ENCODE measurements at regions not wholly inside any gene's neighbourhood (a gene's known extent, or its start where the extent isn't known, plus 50 kb on each side); places are given as distances from the start of the nearest gene placed in this dataset.

- TF ChIP-seq CTCF (IDR thresholded peaks at IDR 0.05; ENCODE audit: control extremely low read depth, extremely low read depth, low read depth, missing control alignments) = no peak
- ChIA-PET POLR2A (no interaction called here), CTCF (interaction anchor here (1.6 kb wide), 1 partner anchor 8 kb away, joined by 3 read pairs; no protein-coding TSS in a partner anchor)
- DNase-seq (ENCODE audit: extremely low spot score) = no peak
Measured at GRCh38 chr4:175935016-175935661, 123.1 kb upstream of the GPM6A start.

- ChIA-PET CTCF (interaction anchor here (2.0 kb wide), 1 partner anchor 397 kb away, joined by 5 read pairs; no protein-coding TSS in a partner anchor), POLR2A (no interaction called here)
- no peak for TF ChIP-seq CTCF (IDR thresholded peaks at IDR 0.05; ENCODE audit: control extremely low read depth, extremely low read depth, low read depth, missing control alignments)
- DNase-seq (ENCODE audit: extremely low spot score) = no peak
Measured at GRCh38 chr4:175944126-175944910, 121.3 kb upstream of the WDR17 start.

GRCh38 chr4:175946472-175947116 is 119.0 kb upstream of the WDR17 start:
- POLR2A ChIA-PET = no interaction called here
- no peak for DNase-seq (ENCODE audit: extremely low spot score)
- no peak for TF ChIP-seq CTCF (IDR thresholded peaks at IDR 0.05; ENCODE audit: control extremely low read depth, extremely low read depth, low read depth, missing control alignments)
- CTCF ChIA-PET = interaction anchor here (0.8 to 2.6 kb wide), 2 partner anchors 14 to 395 kb away, joined by 3 to 19 read pairs; no protein-coding TSS in a partner anchor

- peak; percentile 60 for TF ChIP-seq CTCF (IDR thresholded peaks at IDR 0.05; ENCODE audit: control extremely low read depth, extremely low read depth, low read depth, missing control alignments)
- ChIA-PET POLR2A (no interaction called here), CTCF (interaction anchor here (2.6 kb wide), 1 partner anchor 394 kb away, joined by 19 read pairs; no protein-coding TSS in a partner anchor)
- DNase-seq (ENCODE audit: extremely low spot score) = no peak
Measured at GRCh38 chr4:175947117-175947722, 118.4 kb upstream of the WDR17 start.

- TF ChIP-seq CTCF (IDR thresholded peaks at IDR 0.05; ENCODE audit: control extremely low read depth, extremely low read depth, low read depth, missing control alignments) = no peak
- DNase-seq (ENCODE audit: extremely low spot score) = no peak
- CTCF ChIA-PET = interaction anchor here (1.4 to 1.9 kb wide), 4 partner anchors 9 to 390 kb away, joined by 4 to 7 read pairs (median 4); no protein-coding TSS in a partner anchor
- POLR2A ChIA-PET = no interaction called here
Measured at GRCh38 chr4:175951794-175952193, 113.8 kb upstream of the WDR17 start.

- DNase-seq (ENCODE audit: extremely low spot score) = no peak
- POLR2A ChIA-PET = no interaction called here
- CTCF ChIA-PET = no interaction called here
- TF ChIP-seq CTCF (IDR thresholded peaks at IDR 0.05; ENCODE audit: control extremely low read depth, extremely low read depth, low read depth, missing control alignments) = no peak
Measured at GRCh38 chr4:175953116-175953515, 112.5 kb upstream of the WDR17 start.
